Natural killer cell (primary cell): ENCODE measurements at regions not wholly inside any gene's neighbourhood (a gene's known extent, or its start where the extent isn't known, plus 50 kb on each side); places are given as distances from the start of the nearest gene placed in this dataset.

ENCODE experiments used
- ATAC-seq, 3 donors: fragments of 150-1000 bp in 2 of 3; fragments of 200-7000 bp in 1 of 3; cut with Tn5 transposase; 1 replicate in 1 of 3; 2 replicates in 2 of 3; pipeline ENCODE4 v1.10.0; 2021; ENCODE audit warnings: mild to moderate bottlenecking in 2 of 3, moderate library complexity in 2 of 3
- DNase-seq, 2 donors: peaks; one replicate each; pipeline versions ENCODE4 v3.0.0 to v3.0.0-alpha.2; 2013 to 2021; ENCODE audit warnings: mixed read lengths in 1 of 2
- H3K27ac ChIP-seq: one replicate; pipeline ENCODE4 v1.5.1; 2013; ENCODE audit warnings: mild to moderate bottlenecking, low read length
- H3K27me3 ChIP-seq: one replicate; pipeline ENCODE4 v1.6.1; 2013; ENCODE audit warnings: low read length; ENCODE audit not compliant: control insufficient read depth, insufficient read depth
- H3K36me3 ChIP-seq: one replicate; pipeline ENCODE4 v1.6.1; 2013; ENCODE audit warnings: low read length; ENCODE audit not compliant: control insufficient read depth, insufficient read depth
- H3K4me1 ChIP-seq: one replicate; pipeline ENCODE4 v1.6.1; 2013; ENCODE audit warnings: low read length; ENCODE audit not compliant: control insufficient read depth, insufficient read depth
- H3K4me3 ChIP-seq: one replicate; pipeline ENCODE4 v1.5.1; 2013; ENCODE audit warnings: low read length
- H3K9me3 ChIP-seq: one replicate; pipeline ENCODE4 v1.6.1; 2013; ENCODE audit warnings: low read length; ENCODE audit not compliant: control insufficient read depth, insufficient read depth
- H3K27ac Mint-ChIP-seq, 2 donors: one replicate each; pipeline ENCODE4 v1.8.0; 2022; ENCODE audit warnings: mild to moderate bottlenecking in 2 of 2, mixed read lengths in 2 of 2, moderate library complexity in 1 of 2
- H3K27me3 Mint-ChIP-seq, 2 donors: one replicate each; pipeline ENCODE4 v1.8.0; 2022; ENCODE audit warnings: low read depth in 2 of 2, mixed read lengths in 2 of 2
- H3K36me3 Mint-ChIP-seq: one replicate; pipeline ENCODE4 v1.8.0; 2022; ENCODE audit warnings: mixed read lengths
- H3K4me1 Mint-ChIP-seq, 2 donors: one replicate each; pipeline ENCODE4 v1.8.0; 2022; ENCODE audit warnings: mixed read lengths in 2 of 2
- H3K4me3 Mint-ChIP-seq: one replicate; pipeline ENCODE4 v1.8.0; 2022; ENCODE audit warnings: mild to moderate bottlenecking, moderate library complexity, mixed read lengths
- H3K9me3 Mint-ChIP-seq, 2 donors: one replicate each; pipeline ENCODE4 v1.8.0; 2022; ENCODE audit warnings: mixed read lengths in 2 of 2
- WGBS: methylation state at CpG from one replicate; pipeline ENCODE4 v1.1.7; 2013; ENCODE audit warnings: missing lambda C conversion rate; ENCODE audit not compliant: insufficient coverage; 5-methylcytosine and 5-hydroxymethylcytosine counted together
- intact Hi-C: fragments of 100-400 bp; cut with micrococcal nuclease; formaldehyde crosslinking; loops from one replicate; pipeline ENCODE4 v1.14.2; 2022
- TF ChIP-seq, protein P1 (sequence below): fragments of 200-600 bp; IDR thresholded peaks from one replicate; pipeline ENCODE4 v1.8.0; 2022; ENCODE audit warnings: antibody characterized with exemption

DNA sequence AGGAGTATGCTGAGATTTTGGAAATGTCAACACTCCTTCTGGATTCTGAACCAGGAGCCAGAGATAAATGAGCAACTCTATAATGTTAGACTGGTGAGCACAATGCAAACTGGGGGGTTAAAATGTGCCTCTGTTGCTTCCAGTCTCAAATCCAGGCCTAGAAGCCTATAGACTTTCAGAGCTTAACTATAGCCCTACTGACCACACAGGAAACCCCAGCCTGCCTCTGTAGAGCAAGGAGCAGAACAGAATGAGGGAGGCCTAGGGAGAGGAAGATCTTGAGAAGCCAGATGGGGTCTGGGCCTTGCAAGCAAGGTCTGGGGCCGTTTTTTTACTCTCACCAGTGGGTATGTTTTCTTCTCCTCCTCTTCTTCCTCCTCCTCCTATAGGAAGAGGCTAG, 225.4 kb upstream of the KITLG start:
- TF ChIP-seq, protein P1, sequence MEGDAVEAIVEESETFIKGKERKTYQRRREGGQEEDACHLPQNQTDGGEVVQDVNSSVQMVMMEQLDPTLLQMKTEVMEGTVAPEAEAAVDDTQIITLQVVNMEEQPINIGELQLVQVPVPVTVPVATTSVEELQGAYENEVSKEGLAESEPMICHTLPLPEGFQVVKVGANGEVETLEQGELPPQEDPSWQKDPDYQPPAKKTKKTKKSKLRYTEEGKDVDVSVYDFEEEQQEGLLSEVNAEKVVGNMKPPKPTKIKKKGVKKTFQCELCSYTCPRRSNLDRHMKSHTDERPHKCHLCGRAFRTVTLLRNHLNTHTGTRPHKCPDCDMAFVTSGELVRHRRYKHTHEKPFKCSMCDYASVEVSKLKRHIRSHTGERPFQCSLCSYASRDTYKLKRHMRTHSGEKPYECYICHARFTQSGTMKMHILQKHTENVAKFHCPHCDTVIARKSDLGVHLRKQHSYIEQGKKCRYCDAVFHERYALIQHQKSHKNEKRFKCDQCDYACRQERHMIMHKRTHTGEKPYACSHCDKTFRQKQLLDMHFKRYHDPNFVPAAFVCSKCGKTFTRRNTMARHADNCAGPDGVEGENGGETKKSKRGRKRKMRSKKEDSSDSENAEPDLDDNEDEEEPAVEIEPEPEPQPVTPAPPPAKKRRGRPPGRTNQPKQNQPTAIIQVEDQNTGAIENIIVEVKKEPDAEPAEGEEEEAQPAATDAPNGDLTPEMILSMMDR = no peak
- H3K27me3 ChIP-seq = no peaks in the 10 kb centered on the region
- DNase-seq = no peak
- no peaks in the 10 kb centered on the region for H3K9me3 ChIP-seq
- no peaks in the 10 kb centered on the region for H3K36me3 ChIP-seq
- H3K4me1 Mint-ChIP-seq = no peaks in the 10 kb centered on the region
- no peak overlapping the region for H3K27ac ChIP-seq
- ATAC-seq = no peak
- no CpG with 5 or more reads among the region's 1 CpG for WGBS
- intact Hi-C loops = no loop called here
- H3K4me3 ChIP-seq = no peak overlapping the region
- H3K27me3 Mint-ChIP-seq = no peaks in the 10 kb centered on the region
- H3K4me1 ChIP-seq = no peaks in the 10 kb centered on the region
- H3K4me3 Mint-ChIP-seq = no peak overlapping the region
- no peaks in the 10 kb centered on the region for H3K36me3 Mint-ChIP-seq
- no peak overlapping the region for H3K27ac Mint-ChIP-seq
- H3K9me3 Mint-ChIP-seq = peaks cover 0 to 9% of the 10 kb centered on the region in 2 donors

DNA sequence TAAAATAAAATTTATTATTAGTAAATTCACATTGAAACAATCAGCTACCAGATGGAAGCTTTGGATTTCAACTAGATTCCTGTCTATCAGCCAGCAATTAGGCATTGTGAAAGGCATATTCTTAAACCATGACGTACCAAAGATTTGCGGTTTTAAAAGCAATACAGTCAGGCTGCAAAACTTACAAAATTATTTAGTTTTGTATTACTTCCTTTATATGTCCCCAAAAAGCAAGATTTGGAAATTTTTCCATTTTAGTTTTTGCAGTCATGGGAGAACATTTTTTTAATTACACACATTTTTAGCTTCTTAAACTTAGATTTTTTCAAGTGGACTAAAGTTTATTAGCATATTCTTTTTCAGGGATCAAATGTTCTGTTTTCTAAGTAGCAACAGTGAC, 225.0 kb upstream of the KITLG start:
- H3K27me3 Mint-ChIP-seq = no peaks in the 10 kb centered on the region
- no peak overlapping the region for H3K27ac Mint-ChIP-seq
- ATAC-seq = no peak

DNA sequence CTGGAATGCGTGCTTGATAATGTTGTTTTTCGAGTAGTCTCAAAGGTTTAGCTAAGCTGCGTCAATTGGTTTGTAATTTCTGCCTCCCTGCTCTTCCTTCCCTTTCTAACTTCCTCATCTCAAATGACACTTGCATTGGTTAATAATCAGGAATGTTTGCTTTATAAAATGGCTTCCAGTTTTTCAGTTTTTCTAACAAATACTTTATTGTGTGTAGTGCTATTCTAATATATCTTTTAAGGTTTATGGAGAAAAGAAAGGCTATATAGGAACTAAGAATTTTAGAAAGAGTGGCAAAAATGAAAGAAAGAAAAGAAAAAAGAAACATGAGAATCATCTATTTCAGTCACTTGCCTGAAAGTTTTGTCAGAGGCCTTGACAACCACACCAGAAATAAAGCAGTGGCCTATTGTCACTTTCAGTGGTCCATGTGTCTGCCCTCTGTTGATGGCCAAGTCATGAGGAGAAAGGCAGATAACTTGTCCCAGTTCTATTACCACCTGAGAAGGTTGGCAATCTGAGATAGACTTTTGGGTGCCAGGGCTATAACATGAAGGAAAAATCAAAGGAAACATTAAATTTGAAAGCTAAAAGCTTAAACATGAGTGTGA, 221.9 kb upstream of the KITLG start:
- no peak overlapping the region for H3K27ac ChIP-seq
- no peak overlapping the region for H3K4me3 ChIP-seq
- TF ChIP-seq, protein P1 = no peak
- no peaks in the 10 kb centered on the region for H3K4me1 ChIP-seq
- ATAC-seq = no peak
- intact Hi-C loops = no loop called here
- H3K9me3 ChIP-seq = no peaks in the 10 kb centered on the region
- peaks cover 5 to 9% of the 10 kb centered on the region in 2 donors for H3K9me3 Mint-ChIP-seq
- no peaks in the 10 kb centered on the region for H3K4me1 Mint-ChIP-seq
- H3K4me3 Mint-ChIP-seq = no peak overlapping the region
- H3K27ac Mint-ChIP-seq = no peak overlapping the region
- no peaks in the 10 kb centered on the region for H3K27me3 Mint-ChIP-seq
- no peaks in the 10 kb centered on the region for H3K27me3 ChIP-seq
- no peak for DNase-seq
- 49% methylated on average over 3 of the region's 3 CpGs for WGBS
- H3K36me3 Mint-ChIP-seq = no peaks in the 10 kb centered on the region
- H3K36me3 ChIP-seq = no peaks in the 10 kb centered on the region

More for the DNA sequence above, 225.0 kb upstream of the KITLG start:
- no peak overlapping the region for H3K4me3 Mint-ChIP-seq
- TF ChIP-seq, protein P1 = no peak
- H3K27me3 ChIP-seq = no peaks in the 10 kb centered on the region
- H3K27ac ChIP-seq = no peak overlapping the region
- no peaks in the 10 kb centered on the region for H3K36me3 ChIP-seq
- no peak for DNase-seq
- H3K9me3 ChIP-seq = no peaks in the 10 kb centered on the region
- WGBS = 75% methylated on average over 1 of the region's 2 CpGs
- no peaks in the 10 kb centered on the region for H3K4me1 ChIP-seq
- no peaks in the 10 kb centered on the region for H3K36me3 Mint-ChIP-seq
- peaks cover 1 to 9% of the 10 kb centered on the region in 2 donors for H3K9me3 Mint-ChIP-seq
- H3K4me3 ChIP-seq = no peak overlapping the region
- intact Hi-C loops = no loop called here
- H3K4me1 Mint-ChIP-seq = no peaks in the 10 kb centered on the region
